Activated naive CD4-positive, alpha-beta T cell treated with anti-CD3 and anti-CD28 coated beads, Interleukin-2, amount 10 ng/mL, durations not matched to agents 7 days and 5 days (primary cell): ENCODE measurements at regions not wholly inside any gene's neighbourhood (a gene's known extent, or its start where the extent isn't known, plus 50 kb on each side); places are given as distances from the start of the nearest gene placed in this dataset.

Experiments
- CTCF ChIA-PET: fragments of 350-600 bp; sonication (Branson Sonifier 250); formaldehyde crosslinking; loops from one replicate; lab custom pipeline; 2021; ENCODE audit warnings: antibody characterized with exemption; lab: Charles Lee
- DNase-seq: peaks from one replicate; pipeline ENCODE4 v3.0.0-alpha.2; 2020
- H3K27ac Mint-ChIP-seq: one replicate; pipeline ENCODE4 v1.8.0; 2021; ENCODE audit warnings: mild to moderate bottlenecking, moderate library complexity, mixed read lengths
- H3K27me3 Mint-ChIP-seq: one replicate; pipeline ENCODE4 v1.8.0; 2021; ENCODE audit warnings: mild to moderate bottlenecking, mixed read lengths
- H3K36me3 Mint-ChIP-seq: one replicate; pipeline ENCODE4 v1.8.0; 2021; ENCODE audit warnings: mixed read lengths
- H3K4me1 Mint-ChIP-seq: one replicate; pipeline ENCODE4 v1.8.0; 2021; ENCODE audit warnings: mixed read lengths
- H3K4me3 Mint-ChIP-seq: one replicate; pipeline ENCODE4 v1.8.0; 2021; ENCODE audit warnings: mild to moderate bottlenecking, moderate library complexity, mixed read lengths
- H3K9me3 Mint-ChIP-seq: one replicate; pipeline ENCODE4 v1.8.0; 2021; ENCODE audit warnings: mixed read lengths

GRCh38 chr5:23242891-23243290, 264.5 kb upstream of the PRDM9 start:
- Mint-ChIP-seq H3K4me3 (no peak overlapping the region), H3K9me3 (peaks cover 10% of the 10 kb centered on the region), H3K27ac (no peak overlapping the region)

GRCh38 chr5:23235246-23235645, 272.2 kb upstream of the PRDM9 start:
- CTCF ChIA-PET, result no interaction called here
- no peaks in the 10 kb centered on the region for H3K36me3 Mint-ChIP-seq
- no peak overlapping the region for H3K4me3 Mint-ChIP-seq
- H3K27ac Mint-ChIP-seq, result no peak overlapping the region
- H3K9me3 Mint-ChIP-seq, result peaks cover 4% of the 10 kb centered on the region
- no peaks in the 10 kb centered on the region for H3K4me1 Mint-ChIP-seq
- no peak for DNase-seq
- no peaks in the 10 kb centered on the region for H3K27me3 Mint-ChIP-seq

More at GRCh38 chr5:23242891-23243290, 264.5 kb upstream of the PRDM9 start:
- Mint-ChIP-seq H3K36me3 (no peaks in the 10 kb centered on the region), H3K4me1 (no peaks in the 10 kb centered on the region), H3K27me3 (no peaks in the 10 kb centered on the region)
- no peak for DNase-seq
- CTCF ChIA-PET, result interaction anchor here (1.3 kb wide), 1 partner anchor 11 kb away, joined by 4 read pairs; no protein-coding TSS in a partner anchor

GRCh38 chr5:23234197-23234596, 273.2 kb upstream of the PRDM9 start:
- H3K4me1 Mint-ChIP-seq, result no peaks in the 10 kb centered on the region
- CTCF ChIA-PET, result no interaction called here
- no peak for DNase-seq
- no peaks in the 10 kb centered on the region for H3K36me3 Mint-ChIP-seq
- no peaks in the 10 kb centered on the region for H3K27me3 Mint-ChIP-seq
- H3K27ac Mint-ChIP-seq, result no peak overlapping the region
- peaks cover 4% of the 10 kb centered on the region for H3K9me3 Mint-ChIP-seq
- no peak overlapping the region for H3K4me3 Mint-ChIP-seq

GRCh38 chr5:23223846-23224245, 283.6 kb upstream of the PRDM9 start:
- H3K27me3 Mint-ChIP-seq, result no peaks in the 10 kb centered on the region
- peaks cover 19% of the 10 kb centered on the region for H3K9me3 Mint-ChIP-seq
- CTCF ChIA-PET, result interaction anchor here (2.3 kb wide), 1 partner anchor 15 kb away, joined by 10 read pairs; no protein-coding TSS in a partner anchor
- no peak for DNase-seq
- no peak overlapping the region for H3K27ac Mint-ChIP-seq
- H3K36me3 Mint-ChIP-seq, result no peaks in the 10 kb centered on the region
- H3K4me1 Mint-ChIP-seq, result no peaks in the 10 kb centered on the region
- no peak overlapping the region for H3K4me3 Mint-ChIP-seq

GRCh38 chr5:23221831-23222230, 285.6 kb upstream of the PRDM9 start:
- H3K27me3 Mint-ChIP-seq, result no peaks in the 10 kb centered on the region
- no peak for DNase-seq
- CTCF ChIA-PET, result interaction anchor here (1.1 kb wide), 1 partner anchor 13 kb away, joined by 5 read pairs; no protein-coding TSS in a partner anchor
- H3K9me3 Mint-ChIP-seq, result peaks cover 18% of the 10 kb centered on the region
- no peak overlapping the region for H3K4me3 Mint-ChIP-seq
- H3K4me1 Mint-ChIP-seq, result no peaks in the 10 kb centered on the region
- H3K36me3 Mint-ChIP-seq, result no peaks in the 10 kb centered on the region
- H3K27ac Mint-ChIP-seq, result no peak overlapping the region

GRCh38 chr5:23217159-23217558, 290.2 kb upstream of the PRDM9 start:
- H3K4me1 Mint-ChIP-seq, result no peaks in the 10 kb centered on the region
- DNase-seq, result no peak
- CTCF ChIA-PET, result no interaction called here
- H3K4me3 Mint-ChIP-seq, result no peak overlapping the region
- H3K27ac Mint-ChIP-seq, result no peak overlapping the region
- no peaks in the 10 kb centered on the region for H3K27me3 Mint-ChIP-seq
- H3K9me3 Mint-ChIP-seq, result peaks cover 7% of the 10 kb centered on the region
- H3K36me3 Mint-ChIP-seq, result no peaks in the 10 kb centered on the region

GRCh38 chr5:23216345-23216744, 291.1 kb upstream of the PRDM9 start:
- CTCF ChIA-PET, result no interaction called here
- Mint-ChIP-seq H3K4me1 (no peaks in the 10 kb centered on the region), H3K4me3 (no peak overlapping the region), H3K27me3 (no peaks in the 10 kb centered on the region), H3K36me3 (no peaks in the 10 kb centered on the region), H3K27ac (no peak overlapping the region), H3K9me3 (peaks cover 8% of the 10 kb centered on the region)
- DNase-seq, result no peak

GRCh38 chr5:23208959-23209431, 298.4 kb upstream of the PRDM9 start:
- CTCF ChIA-PET, result interaction anchor here (0.7 to 1.8 kb wide), 6 partner anchors 12 to 86 kb away, joined by 3 to 10 read pairs (median 4); no protein-coding TSS in a partner anchor
- Mint-ChIP-seq H3K27me3 (no peaks in the 10 kb centered on the region), H3K27ac (no peak overlapping the region), H3K36me3 (no peaks in the 10 kb centered on the region), H3K4me1 (no peaks in the 10 kb centered on the region), H3K4me3 (no peak overlapping the region), H3K9me3 (peaks cover 2% of the 10 kb centered on the region)
- DNase-seq, result no peak

- H3K4me1 Mint-ChIP-seq, result no peaks in the 10 kb centered on the region
- no peaks in the 10 kb centered on the region for H3K27me3 Mint-ChIP-seq
- no peak overlapping the region for H3K4me3 Mint-ChIP-seq
- H3K9me3 Mint-ChIP-seq, result peaks cover 4% of the 10 kb centered on the region
- no peaks in the 10 kb centered on the region for H3K36me3 Mint-ChIP-seq
- H3K27ac Mint-ChIP-seq, result no peak overlapping the region
- CTCF ChIA-PET, result no interaction called here
- DNase-seq, result no peak
Measured at GRCh38 chr5:23204111-23204510, 303.3 kb upstream of the PRDM9 start.

- no peaks in the 10 kb centered on the region for H3K36me3 Mint-ChIP-seq
- CTCF ChIA-PET, result no interaction called here
- no peaks in the 10 kb centered on the region for H3K4me1 Mint-ChIP-seq
- no peak overlapping the region for H3K27ac Mint-ChIP-seq
- H3K9me3 Mint-ChIP-seq, result peaks cover 9% of the 10 kb centered on the region
- DNase-seq, result no peak
- no peak overlapping the region for H3K4me3 Mint-ChIP-seq
- H3K27me3 Mint-ChIP-seq, result no peaks in the 10 kb centered on the region
Measured at GRCh38 chr5:23169660-23170416, 316.7 kb upstream of the CDH12 start.

GRCh38 chr5:23164971-23165370, 311.8 kb upstream of the CDH12 start:
- CTCF ChIA-PET, result no interaction called here

GRCh38 chr5:23158179-23158578, 305.0 kb upstream of the CDH12 start:
- no peaks in the 10 kb centered on the region for H3K27me3 Mint-ChIP-seq

More at GRCh38 chr5:23164971-23165370, 311.8 kb upstream of the CDH12 start:
- H3K36me3 Mint-ChIP-seq, result no peaks in the 10 kb centered on the region
- no peaks in the 10 kb centered on the region for H3K4me1 Mint-ChIP-seq
- H3K27ac Mint-ChIP-seq, result no peak overlapping the region
- peaks cover 8% of the 10 kb centered on the region for H3K9me3 Mint-ChIP-seq
- no peak for DNase-seq
- H3K27me3 Mint-ChIP-seq, result no peaks in the 10 kb centered on the region
- H3K4me3 Mint-ChIP-seq, result no peak overlapping the region

GRCh38 chr5:23157716-23158115, 304.6 kb upstream of the CDH12 start:
- no peak overlapping the region for H3K4me3 Mint-ChIP-seq
- no peaks in the 10 kb centered on the region for H3K4me1 Mint-ChIP-seq
- H3K27me3 Mint-ChIP-seq, result no peaks in the 10 kb centered on the region
- DNase-seq, result no peak
- H3K36me3 Mint-ChIP-seq, result no peaks in the 10 kb centered on the region
- CTCF ChIA-PET, result no interaction called here
- H3K27ac Mint-ChIP-seq, result no peak overlapping the region
- H3K9me3 Mint-ChIP-seq, result peaks cover 6% of the 10 kb centered on the region

More at GRCh38 chr5:23158179-23158578, 305.0 kb upstream of the CDH12 start:
- no peak for DNase-seq
- CTCF ChIA-PET, result no interaction called here
- peaks cover 6% of the 10 kb centered on the region for H3K9me3 Mint-ChIP-seq
- no peak overlapping the region for H3K4me3 Mint-ChIP-seq
- H3K4me1 Mint-ChIP-seq, result no peaks in the 10 kb centered on the region
- no peaks in the 10 kb centered on the region for H3K36me3 Mint-ChIP-seq
- no peak overlapping the region for H3K27ac Mint-ChIP-seq

- Mint-ChIP-seq H3K27me3 (no peaks in the 10 kb centered on the region), H3K36me3 (no peaks in the 10 kb centered on the region), H3K9me3 (peaks cover 6% of the 10 kb centered on the region), H3K4me3 (no peak overlapping the region), H3K27ac (no peak overlapping the region), H3K4me1 (no peaks in the 10 kb centered on the region)
- no peak for DNase-seq
- CTCF ChIA-PET, result no interaction called here
Measured at GRCh38 chr5:23157169-23157568, 304.0 kb upstream of the CDH12 start.

GRCh38 chr5:23147625-23148024, 294.5 kb upstream of the CDH12 start:
- H3K4me3 Mint-ChIP-seq, result no peak overlapping the region
- peaks cover 15% of the 10 kb centered on the region for H3K9me3 Mint-ChIP-seq
- no peaks in the 10 kb centered on the region for H3K4me1 Mint-ChIP-seq
- H3K27me3 Mint-ChIP-seq, result no peaks in the 10 kb centered on the region
- CTCF ChIA-PET, result no interaction called here
- DNase-seq, result no peak
- H3K36me3 Mint-ChIP-seq, result no peaks in the 10 kb centered on the region
- H3K27ac Mint-ChIP-seq, result no peak overlapping the region
